Smooth muscle cell (in vitro differentiated cells): ENCODE measurements at regions not wholly inside any gene's neighbourhood (a gene's known extent, or its start where the extent isn't known, plus 50 kb on each side); places are given as distances from the start of the nearest gene placed in this dataset.

Source experiments
- DNase-seq: peaks from one replicate; lab custom pipeline; 2025; ENCODE audit not compliant: unreplicated experiment; lab: John Stamatoyannopoulos, UW
- H2AFZ ChIP-seq: fragments of 200-600 bp; sonication (generic); 2 replicates; pipeline ENCODE4 v1.6.0; 2016; ENCODE audit warnings: antibody characterized with exemption, low read depth, mild to moderate bottlenecking
- H3F3A ChIP-seq: fragments of 200-600 bp; sonication (generic); 2 replicates; pipeline ENCODE4 v1.6.0; 2017; ENCODE audit warnings: antibody characterized with exemption, low read depth
- H3K27ac ChIP-seq: fragments of 200-600 bp; sonication (generic); 2 replicates; pipeline ENCODE4 v1.5.1; 2016; ENCODE audit warnings: low read depth, mild to moderate bottlenecking
- H3K27me3 ChIP-seq: fragments of 200-600 bp; sonication (generic); 2 replicates; pipeline ENCODE4 v1.6.1; 2016; ENCODE audit warnings: low read depth, mild to moderate bottlenecking
- H3K36me3 ChIP-seq: fragments of 200-600 bp; sonication (generic); 2 replicates; pipeline ENCODE4 v1.5.1; 2016; ENCODE audit warnings: low read depth
- H3K4me1 ChIP-seq: fragments of 200-600 bp; sonication (generic); 2 replicates; pipeline ENCODE4 v1.5.1; 2016; ENCODE audit warnings: low read depth
- H3K4me2 ChIP-seq: fragments of 200-600 bp; sonication (generic); 2 replicates; pipeline ENCODE4 v1.6.0; 2016; ENCODE audit warnings: mild to moderate bottlenecking
- H3K4me3 ChIP-seq: fragments of 200-600 bp; sonication (generic); 2 replicates; pipeline ENCODE4 v1.5.1; 2016; ENCODE audit warnings: mild to moderate bottlenecking
- H3K79me2 ChIP-seq: fragments of 200-600 bp; sonication (generic); 2 replicates; pipeline ENCODE4 v1.6.0; 2016; ENCODE audit warnings: low read depth, mild to moderate bottlenecking
- H3K9ac ChIP-seq: fragments of 200-600 bp; sonication (generic); 2 replicates; pipeline ENCODE4 v1.6.0; 2016; ENCODE audit warnings: low read depth
- H3K9me3 ChIP-seq: fragments of 200-600 bp; sonication (generic); replicated peaks from 2 replicates; pipeline ENCODE4 v1.5.1; 2016; ENCODE audit warnings: low read depth
- H4K20me1 ChIP-seq: fragments of 200-600 bp; sonication (generic); 2 replicates; pipeline ENCODE4 v1.6.0; 2016; ENCODE audit warnings: low read depth
- WGBS: methylation state at CpG from one replicate; pipeline ENCODE4 v1.1.7; 2016; ENCODE audit warnings: low lambda C conversion rate; 5-methylcytosine and 5-hydroxymethylcytosine counted together
- TF ChIP-seq, protein P1 (sequence below): fragments of 200-600 bp; sonication (generic); IDR thresholded peaks from 2 replicates; pipeline ENCODE4 v1.5.1; 2017; ENCODE audit warnings: borderline replicate concordance, mild to moderate bottlenecking, antibody characterized with exemption; ENCODE audit not compliant: insufficient read depth, poor library complexity, severe bottlenecking

DNA sequence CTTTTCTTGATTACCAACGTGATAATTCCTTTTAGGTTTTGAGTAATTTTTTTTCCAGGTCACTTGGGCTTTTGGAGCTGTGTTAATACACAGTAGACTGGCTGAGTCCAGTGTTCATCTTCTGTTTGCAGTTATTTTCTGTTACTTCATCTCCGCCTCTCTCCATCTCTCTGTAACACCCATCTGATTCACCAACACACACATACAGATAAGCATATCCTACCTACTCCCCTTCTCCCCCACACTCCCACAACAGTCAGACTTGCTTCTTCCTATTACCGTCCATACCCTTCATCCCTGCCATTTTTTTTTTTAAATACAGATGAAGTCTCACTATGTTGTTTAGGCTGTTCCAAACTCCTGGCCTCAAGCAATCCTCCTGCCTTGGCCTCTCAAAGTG is 72.7 kb upstream of the MANSC4 start:
- TF ChIP-seq, protein P1, sequence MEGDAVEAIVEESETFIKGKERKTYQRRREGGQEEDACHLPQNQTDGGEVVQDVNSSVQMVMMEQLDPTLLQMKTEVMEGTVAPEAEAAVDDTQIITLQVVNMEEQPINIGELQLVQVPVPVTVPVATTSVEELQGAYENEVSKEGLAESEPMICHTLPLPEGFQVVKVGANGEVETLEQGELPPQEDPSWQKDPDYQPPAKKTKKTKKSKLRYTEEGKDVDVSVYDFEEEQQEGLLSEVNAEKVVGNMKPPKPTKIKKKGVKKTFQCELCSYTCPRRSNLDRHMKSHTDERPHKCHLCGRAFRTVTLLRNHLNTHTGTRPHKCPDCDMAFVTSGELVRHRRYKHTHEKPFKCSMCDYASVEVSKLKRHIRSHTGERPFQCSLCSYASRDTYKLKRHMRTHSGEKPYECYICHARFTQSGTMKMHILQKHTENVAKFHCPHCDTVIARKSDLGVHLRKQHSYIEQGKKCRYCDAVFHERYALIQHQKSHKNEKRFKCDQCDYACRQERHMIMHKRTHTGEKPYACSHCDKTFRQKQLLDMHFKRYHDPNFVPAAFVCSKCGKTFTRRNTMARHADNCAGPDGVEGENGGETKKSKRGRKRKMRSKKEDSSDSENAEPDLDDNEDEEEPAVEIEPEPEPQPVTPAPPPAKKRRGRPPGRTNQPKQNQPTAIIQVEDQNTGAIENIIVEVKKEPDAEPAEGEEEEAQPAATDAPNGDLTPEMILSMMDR: no peak
- Histone ChIP-seq H3K4me3 (no peak overlapping the region), H3K36me3 (no peaks in the 10 kb centered on the region), H3K9ac (no peak overlapping the region), H4K20me1 (no peaks in the 10 kb centered on the region), H3K9me3 (no peaks in the 10 kb centered on the region), H3K4me1 (no peaks in the 10 kb centered on the region), H2AFZ (no peak overlapping the region), H3F3A (peaks cover 2% of the 10 kb centered on the region), H3K27me3 (no peaks in the 10 kb centered on the region), H3K79me2 (no peaks in the 10 kb centered on the region), H3K4me2 (no peak overlapping the region), H3K27ac (no peak overlapping the region)
- WGBS: 69% methylated on average over 3 of the region's 3 CpGs
- DNase-seq: no peak
